ENCODE measurements at regions not wholly inside any gene's neighbourhood (a gene's known extent, or its start where the extent isn't known, plus 50 kb on each side); places are given as distances from the start of the nearest gene placed in this dataset.

DNA sequence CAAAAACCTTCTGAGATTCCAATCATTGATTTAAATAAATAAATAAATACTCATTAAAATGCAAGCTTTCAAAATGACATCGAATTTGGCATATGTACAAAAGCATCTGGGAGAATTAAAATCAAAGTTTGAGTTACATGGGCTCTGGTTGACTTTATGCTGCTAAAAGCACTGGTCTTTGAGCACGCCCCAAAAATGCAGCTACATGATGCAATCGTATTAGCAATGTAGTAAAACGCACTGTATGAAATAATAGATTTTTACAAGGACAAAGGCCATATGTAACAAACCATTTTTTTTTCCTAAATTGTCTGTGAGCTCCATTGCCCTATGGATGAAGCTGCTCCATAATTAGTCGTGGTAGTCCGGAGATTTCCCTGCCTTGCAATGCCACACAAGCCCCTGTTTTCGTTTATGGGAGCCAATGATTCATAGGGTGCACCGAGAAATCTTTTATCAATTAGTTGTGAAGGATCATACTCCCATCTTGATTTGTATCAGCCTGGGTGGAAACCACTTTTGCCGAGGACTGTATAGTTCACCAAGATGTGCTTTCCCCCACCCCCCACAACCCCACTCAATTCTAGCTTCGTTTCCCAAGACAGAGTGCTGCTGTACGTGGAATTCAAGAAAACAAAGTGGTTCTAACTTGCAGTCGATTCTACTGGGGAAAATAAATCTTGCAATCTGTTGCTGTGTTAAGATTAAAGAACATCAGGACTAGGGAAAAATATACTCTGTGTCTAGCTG, 268.4 kb downstream of the IRS1 start:
- no peak for DNase-seq

DNA sequence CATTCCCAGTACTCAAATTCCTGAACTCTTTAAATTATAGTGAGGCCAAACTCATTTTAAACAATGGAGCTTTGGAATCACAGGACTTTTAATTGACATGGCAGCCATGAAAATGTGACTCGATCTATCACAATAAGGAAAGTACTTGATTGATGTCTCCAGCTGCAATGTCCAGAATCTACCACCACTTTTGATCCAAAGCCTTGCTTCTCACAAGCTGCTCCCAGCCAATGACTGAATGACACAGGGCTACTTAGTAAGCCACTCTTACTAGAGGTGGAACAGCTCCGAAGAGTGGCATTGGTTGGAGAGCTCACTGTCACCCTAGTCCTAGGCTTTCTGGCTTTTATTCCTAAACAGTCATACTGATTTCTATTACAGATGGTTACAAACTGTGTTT, 270.1 kb downstream of the IRS1 start:
- DNase-seq, result no peak

DNA sequence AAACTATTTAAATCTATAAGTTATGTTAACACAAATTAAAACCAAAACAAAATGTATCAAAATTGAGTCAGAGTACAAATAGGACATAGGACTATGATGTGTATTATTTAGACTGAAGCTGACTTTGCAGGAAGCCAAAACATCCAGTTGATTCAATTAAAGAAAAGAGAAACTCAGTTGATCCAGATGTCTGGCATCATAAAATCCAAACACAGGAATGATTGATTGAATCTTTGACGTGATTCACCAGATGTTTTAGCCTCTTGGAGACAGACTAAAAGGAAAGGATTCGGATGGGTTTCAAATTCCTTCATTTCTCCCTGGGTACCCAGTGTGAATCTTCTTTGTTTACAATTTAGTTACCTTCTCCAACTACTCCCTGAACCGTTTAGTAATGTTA, 272.9 kb downstream of the IRS1 start:
- no peak for DNase-seq

DNA sequence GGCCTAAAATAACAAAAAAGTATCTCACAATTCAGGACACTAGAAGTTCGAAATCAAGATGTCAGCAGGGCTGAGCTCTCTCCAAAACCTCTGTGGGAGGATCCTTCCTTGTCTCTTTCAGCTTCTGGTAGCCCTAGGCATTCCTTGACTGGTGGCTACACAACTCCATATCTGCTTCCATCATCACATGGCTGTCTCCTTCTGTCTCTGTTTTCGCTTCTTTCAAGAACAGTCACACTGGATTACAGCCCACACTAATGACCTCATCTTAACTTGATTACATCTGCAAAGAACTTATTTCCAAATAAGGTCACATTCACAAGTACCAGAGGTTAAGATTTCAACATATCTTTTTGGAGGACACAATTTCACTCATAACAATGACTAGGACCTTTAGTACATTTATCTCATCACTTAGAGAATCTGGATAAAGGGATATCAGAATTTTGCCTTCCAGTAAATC, 275.2 kb downstream of the IRS1 start:
- no peak for DNase-seq

DNA sequence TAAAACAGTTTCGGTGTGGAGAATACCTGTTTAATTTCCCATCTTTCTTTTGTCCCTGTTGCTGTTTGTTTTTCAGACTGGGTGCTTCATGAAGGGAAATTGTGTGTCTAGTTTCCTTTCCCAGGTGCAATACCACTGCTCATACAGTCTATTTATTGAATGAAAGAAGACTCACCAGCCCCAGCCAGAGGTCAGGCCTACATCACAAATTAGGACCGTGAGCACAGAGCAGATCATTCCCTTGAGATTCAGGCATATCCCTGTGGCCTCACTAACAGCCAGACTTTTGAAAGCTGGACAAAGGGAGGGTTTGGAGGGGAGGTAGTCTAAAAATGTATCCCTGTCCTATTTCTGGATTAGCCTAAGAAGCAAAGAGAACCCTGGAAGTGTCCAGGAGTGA, 278.9 kb downstream of the IRS1 start:
- no peak for DNase-seq

DNA sequence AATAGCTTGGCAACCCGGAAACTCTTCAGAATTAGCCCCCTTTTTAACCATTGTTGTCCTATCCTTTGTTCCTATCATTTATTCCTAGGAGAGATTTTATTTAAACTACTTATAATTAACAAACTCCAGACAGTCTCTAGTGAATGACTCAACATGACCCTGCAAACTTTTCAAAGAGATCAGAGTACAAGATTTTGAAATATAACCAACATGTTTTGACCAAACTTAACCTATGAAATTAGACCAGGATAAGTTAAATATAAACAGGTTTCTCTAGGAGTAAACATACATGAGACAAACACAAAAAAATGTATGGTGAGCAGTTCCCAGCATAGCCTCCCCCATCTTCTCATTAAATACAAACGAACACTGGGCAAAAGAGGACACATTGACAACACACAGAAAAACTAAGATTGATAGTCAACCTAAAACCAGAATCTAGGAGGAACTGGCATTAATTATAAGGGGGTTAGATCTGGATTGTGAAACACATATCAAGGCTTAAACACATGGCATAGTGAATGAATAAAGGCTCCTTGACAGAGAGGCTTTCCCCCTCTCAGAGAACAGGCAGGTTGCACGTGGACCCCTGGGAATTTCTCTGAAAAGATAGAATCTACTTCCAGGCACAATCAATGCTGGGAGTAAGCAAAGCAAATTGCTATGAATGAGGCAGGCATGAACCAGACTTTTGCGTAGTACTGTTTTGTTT, 284.1 kb downstream of the IRS1 start:
- no peak for DNase-seq

DNA sequence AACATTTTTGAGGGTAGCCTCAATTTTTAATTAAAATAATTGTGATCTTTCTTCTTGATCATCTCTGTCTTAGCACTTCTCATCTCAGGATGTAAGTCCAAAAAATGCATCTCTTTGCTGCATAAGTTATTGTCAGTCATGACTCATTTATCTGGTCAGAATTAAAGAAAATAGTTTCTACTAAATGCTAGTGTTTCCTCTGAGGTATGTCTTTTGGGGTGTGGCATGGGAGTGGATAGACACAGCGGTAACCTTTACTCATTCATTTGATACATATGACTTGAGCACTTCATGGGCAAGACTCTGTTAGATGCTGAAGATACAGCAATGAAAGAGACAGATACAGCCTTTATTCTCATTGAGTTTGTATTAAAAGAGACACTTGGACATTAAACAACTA, 284.7 kb downstream of the IRS1 start:
- DNase-seq, result no peak

DNA sequence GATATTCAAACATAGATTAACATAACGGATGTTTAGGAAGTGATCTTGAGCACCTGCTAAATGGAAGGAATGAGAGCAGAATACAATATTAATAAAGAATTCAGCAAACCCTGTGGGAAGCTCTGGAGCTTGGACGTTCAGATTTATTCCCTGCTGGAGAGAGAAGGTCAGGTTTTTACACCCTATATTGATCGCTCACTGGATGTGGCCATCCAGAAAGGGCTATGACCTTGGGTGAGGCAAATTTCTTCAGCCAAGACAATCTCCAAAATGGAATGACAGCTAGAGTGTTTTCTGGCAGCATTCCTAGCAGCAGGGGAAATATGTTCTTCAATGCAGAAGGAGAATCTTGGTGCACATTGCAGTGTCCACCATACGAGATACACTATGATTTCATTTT, 288.3 kb downstream of the IRS1 start:
- DNase-seq, result no peak

DNA sequence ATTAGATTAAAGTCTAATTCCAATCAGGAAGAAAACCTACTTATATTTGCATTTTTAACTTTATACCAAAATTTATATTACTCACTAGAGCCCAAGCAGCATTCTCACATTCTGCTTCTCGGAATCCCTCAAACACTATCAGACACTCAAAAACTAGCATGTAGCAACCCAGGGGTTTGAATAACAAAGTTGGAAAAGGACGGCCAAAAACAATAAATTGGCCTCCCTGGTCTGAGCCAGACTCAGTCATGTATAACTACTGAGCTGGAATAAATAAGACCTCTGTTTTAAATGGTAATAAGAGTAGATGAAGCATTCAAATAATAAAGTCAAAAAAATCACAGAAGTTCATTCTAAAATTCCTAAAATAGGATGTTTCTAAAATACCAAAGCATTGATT, 290.9 kb downstream of the IRS1 start:
- no peak for DNase-seq

DNA sequence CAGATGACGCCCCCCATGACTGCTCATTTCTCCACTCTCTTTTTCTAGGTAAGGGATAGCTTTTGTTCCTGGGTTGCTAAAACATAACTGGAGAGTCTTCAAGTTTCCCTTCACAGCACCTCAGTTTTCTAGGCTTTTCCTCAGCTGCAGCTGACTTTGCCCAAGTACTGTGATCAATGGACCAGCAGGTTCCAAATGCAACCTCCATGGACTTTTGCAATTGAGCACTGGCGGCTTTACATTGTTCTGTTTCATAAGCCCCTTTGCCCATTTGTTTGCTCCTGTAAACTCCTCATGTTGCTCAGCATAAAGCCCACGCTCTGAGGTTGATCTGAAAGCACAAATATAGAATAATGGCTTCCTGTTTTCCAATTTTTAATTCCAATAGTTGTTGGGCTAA, 291.6 kb downstream of the IRS1 start:
- no peak for DNase-seq

DNA sequence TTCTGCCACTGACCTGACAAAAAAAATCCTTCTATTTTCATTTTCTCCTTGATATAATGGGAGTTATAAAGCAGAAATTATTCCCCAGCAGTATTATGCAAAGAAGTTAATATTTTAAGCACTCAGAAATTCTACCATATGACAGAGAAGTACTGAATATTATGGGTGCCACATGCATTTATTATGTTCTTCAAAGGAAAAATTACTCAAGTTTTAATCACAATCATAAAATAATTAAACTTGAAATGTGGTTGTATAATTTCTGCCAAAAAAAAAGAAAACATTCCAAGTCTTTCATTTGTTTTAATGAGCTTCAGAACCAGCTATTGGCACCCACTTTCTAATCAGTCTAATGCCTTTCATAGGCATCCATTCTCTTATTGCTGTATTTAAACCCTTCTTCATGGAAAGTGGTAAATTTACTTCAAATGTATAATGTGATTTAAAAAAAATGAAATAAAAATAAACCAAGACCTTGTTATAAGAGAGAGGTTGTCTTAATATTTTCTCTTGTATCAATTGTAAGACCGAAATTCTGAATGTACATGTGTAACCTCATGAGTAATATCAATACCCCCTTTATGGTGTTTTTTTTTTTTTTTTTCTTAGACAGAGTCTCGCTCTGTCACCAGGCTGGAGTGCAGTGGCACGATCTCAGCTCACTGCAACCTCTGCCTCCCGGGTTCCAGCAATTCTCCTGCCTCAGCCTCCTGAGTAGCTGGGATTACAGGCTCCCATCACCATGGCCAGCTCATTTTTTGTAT, 302.3 kb downstream of the IRS1 start:
- DNase-seq, result no peak

DNA sequence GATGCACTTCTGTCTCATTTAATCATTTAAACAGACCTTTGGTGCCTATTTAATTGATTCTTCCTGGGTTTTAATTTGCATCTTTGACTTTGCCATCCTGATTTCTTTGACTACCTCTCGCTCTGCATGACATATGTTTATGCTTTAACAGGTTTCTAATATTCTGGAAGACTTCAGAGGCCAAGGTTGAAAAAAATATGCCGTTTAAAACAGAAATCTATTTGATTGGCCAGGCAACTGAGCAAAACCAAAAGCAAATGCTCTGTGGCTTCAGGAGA, 303.4 kb downstream of the IRS1 start:
- DNase-seq, result no peak

DNA sequence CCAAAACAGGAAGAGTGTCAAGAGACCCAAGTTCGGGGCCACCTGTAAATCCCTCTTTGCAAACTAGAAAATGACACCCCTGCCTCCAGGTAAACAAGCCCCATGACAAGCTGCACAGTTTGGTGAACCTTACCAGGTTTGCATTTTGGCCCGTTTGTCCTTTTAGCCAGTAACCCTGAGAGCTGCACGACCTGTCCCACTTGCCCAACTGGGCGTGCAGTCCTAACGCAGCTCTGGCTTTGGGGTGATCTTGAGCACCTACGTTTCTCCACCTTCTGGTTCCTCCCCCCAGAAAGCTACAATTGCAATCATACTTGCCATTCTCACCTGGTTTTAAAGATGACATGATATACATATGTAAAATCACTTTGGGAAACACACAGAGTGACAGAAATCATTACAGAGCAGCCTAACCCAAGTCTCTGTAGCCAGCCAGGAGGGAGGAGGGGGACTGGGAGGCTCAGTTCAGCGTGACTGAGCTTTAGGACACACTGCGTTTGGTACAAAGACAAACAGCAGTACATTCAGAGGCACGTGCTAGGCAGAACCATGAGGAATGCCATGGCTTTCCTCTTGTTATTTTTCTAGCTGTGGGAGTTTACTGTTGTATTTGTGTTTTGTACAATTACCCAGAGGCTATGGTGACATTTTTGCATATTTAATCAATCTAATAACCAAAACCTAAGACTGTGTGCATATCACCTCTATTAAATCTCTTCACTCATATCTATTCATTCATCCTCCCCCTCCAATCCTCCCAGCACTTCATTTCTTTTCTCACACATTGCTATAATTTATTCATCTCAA, 304.0 kb downstream of the IRS1 start:
- no peak for DNase-seq

DNA sequence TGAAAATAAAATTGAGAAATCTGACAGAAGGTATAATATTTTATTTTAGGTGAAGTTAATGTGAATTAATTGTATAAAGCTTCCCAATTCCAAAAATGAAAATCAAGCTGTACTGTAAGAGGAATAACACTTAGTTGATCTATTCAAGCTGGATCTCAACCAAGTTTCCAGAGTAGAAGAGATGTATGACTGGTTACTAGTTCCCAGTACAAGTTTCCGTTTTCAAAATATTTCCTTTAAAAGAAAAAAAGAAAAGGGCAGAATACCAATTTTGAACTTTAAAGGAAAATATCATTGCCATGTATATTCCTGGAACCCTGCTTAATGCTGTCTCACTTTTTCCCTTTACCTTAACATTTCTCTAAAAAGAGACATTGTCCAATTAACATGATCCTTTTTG, 308.5 kb downstream of the IRS1 start:
- no peak for DNase-seq

DNA sequence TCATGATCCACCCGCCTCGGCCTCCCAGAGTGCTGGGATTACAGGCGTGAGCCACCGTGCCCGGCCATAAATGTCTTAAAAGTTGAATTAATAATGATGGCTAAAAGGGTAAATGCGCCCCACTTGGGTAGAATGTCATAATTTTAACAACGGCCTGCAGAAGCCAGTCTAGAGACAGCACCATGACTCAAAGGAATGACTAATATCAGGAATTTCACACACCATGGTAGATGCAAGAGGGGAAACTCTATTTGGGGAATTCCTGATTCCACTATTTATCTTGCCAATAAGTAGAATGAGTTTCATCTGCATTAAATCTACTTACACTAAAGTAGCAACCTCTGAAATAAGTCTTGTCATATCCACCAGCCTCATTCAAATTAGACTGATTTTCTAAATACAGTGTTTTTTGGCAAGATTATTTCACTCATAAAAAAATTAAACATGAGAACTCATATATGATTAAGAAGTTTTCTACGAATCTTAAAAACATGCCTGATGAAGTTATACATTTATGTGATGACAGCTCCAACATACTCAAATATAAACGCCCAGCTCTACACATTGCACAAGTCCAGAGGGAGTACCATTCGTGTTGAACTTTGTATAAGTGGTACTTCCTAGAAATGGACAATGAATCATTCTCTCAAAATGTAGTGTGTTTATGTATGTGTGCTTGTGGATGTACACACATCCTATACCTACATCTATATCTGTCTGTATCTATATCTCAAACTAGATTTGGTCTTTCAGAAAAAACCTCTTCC, 309.7 kb downstream of the IRS1 start:
- no peak for DNase-seq

DNA sequence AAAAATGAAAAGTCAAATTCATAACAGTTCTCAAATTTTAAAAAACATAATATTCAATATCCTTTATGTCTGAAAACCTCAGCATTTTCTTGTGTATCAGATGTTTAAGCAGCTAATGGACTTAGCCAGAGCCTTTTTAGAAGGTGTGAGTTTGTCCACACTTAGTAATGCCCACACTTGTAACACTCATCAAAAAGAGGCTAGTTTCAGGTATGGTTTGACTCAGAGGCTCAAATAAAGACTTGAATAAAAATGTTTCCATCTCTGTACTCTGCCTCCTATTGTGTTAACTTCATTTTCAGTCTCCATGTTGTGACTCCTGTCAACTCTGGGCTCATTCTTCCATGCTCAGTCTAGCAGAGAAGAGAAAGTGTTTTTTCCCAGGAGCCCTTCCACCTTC, 311.6 kb downstream of the IRS1 start:
- DNase-seq, result no peak

DNA sequence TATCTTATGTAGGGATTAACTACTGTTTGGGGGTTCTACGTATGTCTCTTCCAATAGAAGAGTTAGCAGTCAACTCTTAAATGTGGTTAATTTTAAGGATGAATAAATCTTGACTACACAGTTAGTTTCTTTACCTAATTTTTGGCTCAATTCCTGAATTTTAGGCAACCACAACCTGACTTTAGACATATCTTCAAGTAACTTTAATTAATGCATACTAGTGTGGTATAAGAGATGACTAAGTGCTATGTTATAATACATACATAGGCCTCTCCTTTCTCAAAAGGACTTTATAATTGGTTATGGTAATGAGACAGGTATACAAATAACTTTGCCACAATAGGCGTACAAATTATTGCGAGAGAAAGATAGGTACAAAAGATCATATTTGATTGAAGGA, 312.0 kb downstream of the IRS1 start:
- DNase-seq, result no peak

DNA sequence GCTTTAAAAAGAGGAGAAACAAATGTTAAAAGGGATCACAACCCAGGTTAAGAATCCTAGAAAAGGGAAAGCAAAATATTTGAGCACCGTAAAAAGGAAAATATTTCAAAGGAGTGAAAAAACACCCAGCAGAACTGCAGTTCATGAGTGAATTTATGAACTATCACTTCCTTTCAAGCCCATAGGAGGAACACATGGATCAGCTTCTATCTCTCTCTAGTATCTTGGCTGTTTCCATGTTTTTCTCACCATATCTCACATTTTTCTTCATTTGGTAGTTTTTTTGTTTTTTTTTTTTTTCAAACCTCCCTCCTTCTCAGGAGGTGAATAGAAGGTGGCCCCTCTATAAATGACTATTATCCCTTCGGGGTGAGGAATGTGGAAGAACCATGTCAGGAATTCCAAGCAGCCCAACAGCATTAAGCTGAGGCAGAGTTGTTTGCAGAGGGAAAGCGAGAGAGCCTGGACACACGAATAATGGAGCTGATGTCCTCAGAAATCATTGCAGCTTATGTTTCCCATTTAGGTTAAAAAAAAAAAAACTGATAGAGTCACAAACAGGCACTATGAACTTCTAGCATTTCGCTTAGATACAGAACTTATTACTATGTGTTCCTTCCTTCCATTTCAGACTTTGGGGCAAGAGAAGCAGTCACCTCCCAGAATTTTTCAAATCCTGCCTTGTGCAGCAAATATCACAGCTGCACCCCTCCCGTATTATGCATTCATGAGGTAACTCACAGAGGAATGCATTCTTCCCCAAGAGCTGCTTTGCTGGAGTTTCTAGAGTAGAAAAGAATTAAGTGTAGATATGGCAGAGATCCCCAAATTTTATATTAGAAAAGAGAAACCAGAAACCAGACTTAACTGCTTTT, 315.6 kb downstream of the IRS1 start:
- no peak for DNase-seq

DNA sequence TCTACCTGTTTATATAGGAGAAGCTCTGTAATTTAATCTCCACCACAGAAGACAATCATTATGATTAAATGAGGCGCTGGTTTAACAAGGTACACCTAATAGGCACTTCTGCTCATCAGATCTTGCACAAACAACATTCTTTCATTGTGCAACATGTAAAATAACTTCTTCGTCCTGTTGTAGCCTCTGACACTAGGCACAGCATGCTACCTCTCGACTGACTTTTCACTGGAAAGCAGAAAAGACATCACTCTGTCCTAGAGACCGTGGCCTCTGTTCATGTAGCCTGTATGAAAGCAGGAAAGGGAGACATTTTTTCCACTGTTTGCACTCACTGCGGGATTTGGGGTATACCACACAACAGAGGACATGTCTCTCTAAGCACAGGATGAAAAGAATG, 316.5 kb downstream of the IRS1 start:
- DNase-seq, result no peak

All from anterior cingulate cortex (tissue), 58 donors.